ENCODE measurements at regions not wholly inside any gene's neighbourhood (a gene's known extent, or its start where the extent isn't known, plus 50 kb on each side); places are given as distances from the start of the nearest gene placed in this dataset.

- TF ChIP-seq FOS (IDR thresholded peaks at IDR 0.05; ENCODE audit: borderline replicate concordance, insufficient read depth, low read length) (no peak), POLR2A (IDR thresholded peaks at IDR 0.05; ENCODE audit: low read depth, low read length) (no peak), GATA2 (IDR thresholded peaks at IDR 0.05; ENCODE audit: insufficient read depth, insufficient read length, low read depth, low read length) (no peak), MYC (IDR thresholded peaks at IDR 0.05; ENCODE audit: low read depth, low read length) (no peak), MAX (IDR thresholded peaks at IDR 0.05; ENCODE audit: insufficient read depth, insufficient read length) (no peak), JUN (IDR thresholded peaks at IDR 0.05; ENCODE audit: borderline replicate concordance, insufficient read depth, insufficient read length, low read depth) (no peak), EZH2 (IDR thresholded peaks at IDR 0.05; ENCODE audit: borderline replicate concordance, low read depth, low read length, severe bottlenecking) (no peak), CTCF (IDR thresholded peaks at IDR 0.05; ENCODE audit: extremely low read depth in 1 of 2, insufficient read depth in 1 of 2, low read depth in 1 of 2, low read length in 2 of 2) (no peak), POLR2AphosphoS5 (IDR thresholded peaks at IDR 0.05; ENCODE audit: insufficient read depth, low read depth, low read length) (no peak)
- intact Hi-C loops (cut with micrococcal nuclease), result no loop called here
- ChIA-PET POLR2A (no interaction called here), CTCF (no interaction called here)
- H3K4me1 ChIP-seq (ENCODE audit: control insufficient read depth, extremely low read depth, insufficient read depth, low read length), result no peaks in the 10 kb centered on the region
- H3K4me3 ChIP-seq (replicated peaks in 1 of 3; ENCODE audit: insufficient read depth in 1 of 3, low read depth in 1 of 3, low read length in 3 of 3), result no peak overlapping the region
- no peak overlapping the region for H3K27ac ChIP-seq (ENCODE audit: insufficient read depth, low read depth, low read length)
- H3K4me2 ChIP-seq (ENCODE audit: insufficient read depth, low read length), result no peak overlapping the region
- H3K9me1 ChIP-seq (replicated peaks; ENCODE audit: control insufficient read depth, extremely low read depth, insufficient read depth, low read length), result no peaks in the 10 kb centered on the region
- FAIRE-seq (no peak), DNase-seq (ENCODE audit: low read depth, low spot score) (no peak)
- no peak overlapping the region for H2AFZ ChIP-seq (ENCODE audit: low read depth, low read length)
- H3K27me3 ChIP-seq (ENCODE audit: control insufficient read depth in 2 of 2, insufficient read depth in 2 of 2, low read length in 2 of 2), result no peaks in the 10 kb centered on the region
- no peaks in the 10 kb centered on the region for H3K36me3 ChIP-seq (ENCODE audit: control insufficient read depth in 2 of 2, extremely low read depth in 1 of 2, insufficient read depth in 2 of 2, low read length in 2 of 2)
- H4K20me1 ChIP-seq (replicated peaks; ENCODE audit: control insufficient read depth, extremely low read depth, insufficient read depth, low read length), result no peaks in the 10 kb centered on the region
- no peaks in the 10 kb centered on the region for H3K79me2 ChIP-seq (ENCODE audit: control insufficient read depth, insufficient read depth, low read length)
- no peaks in the 10 kb centered on the region for H3K9me3 ChIP-seq (replicated peaks; ENCODE audit: control insufficient read depth, insufficient read depth, low read length)
- dilution Hi-C loops (cut with MboI; ENCODE audit: extremely low pct_ligation_motif_present, low sequenced_read_pairs), result no loop called here
- no TSS peak for BruUV-seq (replicated peaks)
- H3K9ac ChIP-seq (replicated peaks; ENCODE audit: extremely low read depth, insufficient read depth, low read length), result no peak overlapping the region
These were observed 1253.7 kb downstream of the LRFN5 start for GRCh38 chr14:42860371-42860770.

Data from endothelial cell of umbilical vein (primary cell).